PC-9 (cell line): ENCODE measurements at regions not wholly inside any gene's neighbourhood (a gene's known extent, or its start where the extent isn't known, plus 50 kb on each side); places are given as distances from the start of the nearest gene placed in this dataset.

Source experiments
- EZH2 ChIP-seq: fragments of 200-600 bp; sonication (generic); IDR thresholded peaks from 2 replicates; pipeline ENCODE4 v1.8.0; 2017; ENCODE audit warnings: antibody characterized with exemption, low read depth
- TF ChIP-seq, protein P1 (sequence below): fragments of 200-600 bp; sonication (generic); conservative IDR thresholded peaks from 2 replicates; pipeline ENCODE4 v1.6.1; 2017; ENCODE audit warnings: mixed run types, antibody characterized with exemption, mild to moderate bottlenecking, moderate library complexity

DNA sequence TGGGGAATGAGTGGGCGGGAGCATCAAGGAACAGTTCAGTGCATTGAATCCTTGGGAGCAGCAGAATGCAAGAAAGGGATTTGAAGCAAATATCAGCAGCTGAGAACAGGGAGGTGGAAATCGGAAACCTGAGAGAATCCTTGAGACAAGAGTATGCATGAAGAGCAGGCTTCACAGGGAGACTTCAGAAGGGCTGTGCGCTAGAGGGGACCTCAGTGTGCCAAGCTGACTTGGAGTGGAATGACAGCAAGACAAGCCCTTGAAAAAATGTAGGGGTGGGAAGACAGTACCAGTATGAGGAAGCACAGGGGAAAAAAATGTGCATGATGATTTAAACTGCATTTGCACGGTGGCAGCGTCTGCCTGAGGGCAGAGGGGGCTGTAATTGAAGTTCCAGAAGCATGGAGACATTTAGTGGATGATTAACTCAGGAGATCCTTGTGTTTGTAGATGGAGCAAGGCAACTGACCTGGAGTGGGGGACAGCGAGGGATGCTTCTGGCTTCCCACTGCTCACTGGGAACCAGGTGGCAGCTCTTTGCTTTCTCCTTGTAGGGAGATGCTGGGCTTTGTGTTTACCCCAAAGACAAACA, 204.9 kb upstream of the PLET1 start:
- TF ChIP-seq, protein P1, sequence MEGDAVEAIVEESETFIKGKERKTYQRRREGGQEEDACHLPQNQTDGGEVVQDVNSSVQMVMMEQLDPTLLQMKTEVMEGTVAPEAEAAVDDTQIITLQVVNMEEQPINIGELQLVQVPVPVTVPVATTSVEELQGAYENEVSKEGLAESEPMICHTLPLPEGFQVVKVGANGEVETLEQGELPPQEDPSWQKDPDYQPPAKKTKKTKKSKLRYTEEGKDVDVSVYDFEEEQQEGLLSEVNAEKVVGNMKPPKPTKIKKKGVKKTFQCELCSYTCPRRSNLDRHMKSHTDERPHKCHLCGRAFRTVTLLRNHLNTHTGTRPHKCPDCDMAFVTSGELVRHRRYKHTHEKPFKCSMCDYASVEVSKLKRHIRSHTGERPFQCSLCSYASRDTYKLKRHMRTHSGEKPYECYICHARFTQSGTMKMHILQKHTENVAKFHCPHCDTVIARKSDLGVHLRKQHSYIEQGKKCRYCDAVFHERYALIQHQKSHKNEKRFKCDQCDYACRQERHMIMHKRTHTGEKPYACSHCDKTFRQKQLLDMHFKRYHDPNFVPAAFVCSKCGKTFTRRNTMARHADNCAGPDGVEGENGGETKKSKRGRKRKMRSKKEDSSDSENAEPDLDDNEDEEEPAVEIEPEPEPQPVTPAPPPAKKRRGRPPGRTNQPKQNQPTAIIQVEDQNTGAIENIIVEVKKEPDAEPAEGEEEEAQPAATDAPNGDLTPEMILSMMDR: no peak
- TF ChIP-seq EZH2: no peak
